RWPE1 (cell line): ENCODE measurements at regions not wholly inside any gene's neighbourhood (a gene's known extent, or its start where the extent isn't known, plus 50 kb on each side); places are given as distances from the start of the nearest gene placed in this dataset.

Experiments used
- CTCF ChIA-PET: fragments of 350-600 bp; sonication (Branson Sonifier 250); formaldehyde crosslinking; extraction: SDS; loops from one replicate; lab custom pipeline; 2021; lab: Yijun Ruan, JAX
- POLR2A ChIA-PET: fragments of 400-600 bp; formaldehyde crosslinking; extraction: SDS; loops from one replicate; lab custom pipeline; 2020; ENCODE audit warnings: antibody characterized with exemption; ENCODE audit not compliant: low non-redundant PET; lab: Yijun Ruan, JAX
- DNase-seq: peaks from one replicate; pipeline ENCODE4 v3.0.0; 2012; ENCODE audit warnings: low spot score
- H3K27ac ChIP-seq: fragments of 450-650 bp; 2 replicates; pipeline ENCODE4 v1.5.1; 2017
- TF ChIP-seq, protein P1 (sequence below): fragments of 450-650 bp; conservative IDR thresholded peaks from 2 replicates; pipeline ENCODE4 v1.5.1; 2017; ENCODE audit warnings: low read depth, mild to moderate bottlenecking

GRCh38 chr11:119849872-119850271 is 120.9 kb upstream of the NECTIN1 start:
- ChIA-PET CTCF (no interaction called here), POLR2A (no interaction called here)
- no peak for DNase-seq
- TF ChIP-seq, protein P1, sequence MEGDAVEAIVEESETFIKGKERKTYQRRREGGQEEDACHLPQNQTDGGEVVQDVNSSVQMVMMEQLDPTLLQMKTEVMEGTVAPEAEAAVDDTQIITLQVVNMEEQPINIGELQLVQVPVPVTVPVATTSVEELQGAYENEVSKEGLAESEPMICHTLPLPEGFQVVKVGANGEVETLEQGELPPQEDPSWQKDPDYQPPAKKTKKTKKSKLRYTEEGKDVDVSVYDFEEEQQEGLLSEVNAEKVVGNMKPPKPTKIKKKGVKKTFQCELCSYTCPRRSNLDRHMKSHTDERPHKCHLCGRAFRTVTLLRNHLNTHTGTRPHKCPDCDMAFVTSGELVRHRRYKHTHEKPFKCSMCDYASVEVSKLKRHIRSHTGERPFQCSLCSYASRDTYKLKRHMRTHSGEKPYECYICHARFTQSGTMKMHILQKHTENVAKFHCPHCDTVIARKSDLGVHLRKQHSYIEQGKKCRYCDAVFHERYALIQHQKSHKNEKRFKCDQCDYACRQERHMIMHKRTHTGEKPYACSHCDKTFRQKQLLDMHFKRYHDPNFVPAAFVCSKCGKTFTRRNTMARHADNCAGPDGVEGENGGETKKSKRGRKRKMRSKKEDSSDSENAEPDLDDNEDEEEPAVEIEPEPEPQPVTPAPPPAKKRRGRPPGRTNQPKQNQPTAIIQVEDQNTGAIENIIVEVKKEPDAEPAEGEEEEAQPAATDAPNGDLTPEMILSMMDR = no peak
- no peak overlapping the region for H3K27ac ChIP-seq

DNA sequence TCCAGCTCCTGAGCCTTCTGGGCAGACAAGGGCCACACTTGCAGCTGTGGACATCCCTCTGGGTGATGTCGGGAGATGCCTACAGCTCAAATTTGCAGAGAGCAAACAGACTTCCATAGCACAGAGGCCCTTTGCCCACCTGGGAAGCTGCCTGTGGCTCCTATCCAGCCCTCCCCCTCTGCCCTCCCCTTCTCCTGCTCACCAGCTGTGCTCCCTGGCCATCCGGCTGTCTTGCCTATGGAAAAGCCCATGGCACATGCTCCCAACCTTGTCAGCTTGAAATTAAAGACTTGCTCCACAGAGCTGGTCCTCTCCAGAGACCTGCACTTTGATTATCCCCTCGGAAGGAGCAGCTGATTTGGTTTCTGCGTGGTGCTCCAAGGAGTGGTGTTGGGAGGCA is 118.9 kb upstream of the NECTIN1 start:
- TF ChIP-seq, protein P1 = no peak
- no peak for DNase-seq
- ChIA-PET CTCF (interaction anchor here (0.6 kb wide), 1 partner anchor 240 kb away, joined by 5 read pairs; no protein-coding TSS in a partner anchor), POLR2A (no interaction called here)
- H3K27ac ChIP-seq = no peak overlapping the region

DNA sequence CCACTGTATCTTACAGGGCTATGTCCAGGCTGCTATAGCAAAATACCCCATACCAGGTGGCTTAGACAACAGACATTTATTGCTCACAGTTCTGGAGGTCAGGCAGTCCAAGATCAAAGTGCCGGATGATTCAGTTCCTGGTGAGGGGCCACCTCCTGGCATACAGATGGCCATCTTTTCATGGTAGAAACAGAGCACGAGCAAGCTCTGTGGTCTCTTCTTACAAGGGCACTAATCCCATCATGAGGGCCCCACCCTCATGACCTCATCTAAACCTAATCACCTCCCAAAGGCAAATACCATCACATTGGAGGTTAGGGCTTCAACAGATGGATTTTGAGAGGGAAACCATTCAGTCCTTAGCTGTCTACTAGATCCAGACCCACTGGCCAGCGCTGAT is 117.4 kb upstream of the NECTIN1 start:
- TF ChIP-seq, protein P1 = no peak
- CTCF ChIA-PET = interaction anchor here (0.6 kb wide), 1 partner anchor 234 kb away, joined by 4 read pairs; no protein-coding TSS in a partner anchor
- no peak overlapping the region for H3K27ac ChIP-seq
- DNase-seq = no peak
- POLR2A ChIA-PET = interaction anchor here (0.6 kb wide), 1 partner anchor 313 kb away, joined by 3 read pairs; no protein-coding TSS in a partner anchor

DNA sequence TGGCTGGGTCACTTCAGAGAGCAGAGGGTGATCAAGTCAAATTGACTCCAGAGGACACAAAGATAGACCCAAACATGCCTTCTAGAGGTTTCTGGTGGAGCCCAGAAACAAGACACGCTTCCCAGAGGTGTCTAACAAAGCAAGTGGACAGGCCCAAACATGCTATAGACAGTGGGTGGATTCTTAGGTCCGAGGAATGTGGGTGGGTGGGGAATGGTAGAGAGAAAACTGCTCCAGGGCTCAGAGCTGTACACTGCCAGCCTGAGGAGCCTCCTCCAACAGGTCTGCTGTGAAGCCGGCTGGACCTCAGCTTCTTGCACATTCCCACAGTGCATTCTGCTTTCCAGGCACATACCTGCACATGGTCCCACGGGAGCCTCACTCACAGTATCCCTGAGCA is 116.8 kb upstream of the NECTIN1 start:
- TF ChIP-seq, protein P1 = no peak

DNA sequence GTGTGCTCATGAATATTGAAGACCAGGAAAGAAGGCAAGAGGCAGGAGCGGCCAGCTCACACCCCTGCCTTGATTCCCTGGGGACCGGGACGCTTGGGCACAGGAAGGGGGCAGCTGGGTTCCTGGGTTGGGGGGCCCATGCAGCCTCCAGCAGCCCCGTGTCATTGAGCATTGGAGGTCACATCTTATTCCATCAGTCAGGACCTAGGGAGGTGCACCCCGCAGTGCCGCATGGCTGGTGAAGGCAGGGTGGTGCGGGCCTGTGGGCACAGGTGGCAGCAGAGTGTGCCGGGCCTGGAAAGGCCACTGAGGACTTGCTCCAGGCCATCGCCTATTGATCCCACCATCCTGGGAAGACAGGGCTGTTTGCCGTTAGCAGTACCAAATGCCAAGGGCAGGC is 116.3 kb upstream of the NECTIN1 start:
- TF ChIP-seq, protein P1 = no peak
- H3K27ac ChIP-seq = no peak overlapping the region
- CTCF ChIA-PET = interaction anchor here (0.7 kb wide), 1 partner anchor 8 kb away, joined by 4 read pairs; no protein-coding TSS in a partner anchor
- POLR2A ChIA-PET = no interaction called here
- DNase-seq = no peak

More for the DNA sequence above, 116.8 kb upstream of the NECTIN1 start:
- peak; percentile 86 for DNase-seq
- ChIA-PET POLR2A (interaction anchor here (0.6 kb wide), 1 partner anchor 312 kb away, joined by 3 read pairs; no protein-coding TSS in a partner anchor), CTCF (interaction anchor here (0.6 kb wide), 1 partner anchor 234 kb away, joined by 4 read pairs; no protein-coding TSS in a partner anchor)
- no peak overlapping the region for H3K27ac ChIP-seq

DNA sequence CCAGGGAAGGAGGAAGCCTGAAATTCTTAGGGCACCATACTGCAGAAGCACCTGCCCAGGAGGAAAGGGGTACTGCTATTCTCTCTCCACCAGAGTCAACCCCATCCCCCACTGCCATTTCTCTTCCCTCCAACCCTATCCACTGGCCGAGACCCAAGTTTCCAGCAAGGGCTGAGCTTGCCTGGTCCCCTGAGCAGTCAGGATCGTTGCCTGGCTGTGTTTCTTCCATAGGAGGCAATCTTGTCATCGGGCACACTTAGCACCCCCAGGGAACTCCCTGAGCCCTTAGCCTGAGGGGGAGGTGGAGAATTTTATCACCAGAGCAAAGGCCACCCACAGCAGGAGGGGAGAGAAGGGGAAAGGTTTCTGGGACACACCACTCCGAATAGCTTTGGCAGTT is 115.8 kb upstream of the NECTIN1 start:
- no peak overlapping the region for H3K27ac ChIP-seq
- no peak for DNase-seq
- POLR2A ChIA-PET = no interaction called here
- TF ChIP-seq, protein P1 = no peak
- CTCF ChIA-PET = interaction anchor here (0.7 kb wide), 1 partner anchor 9 kb away, joined by 4 read pairs; no protein-coding TSS in a partner anchor
